GM21717 (cell line): ENCODE measurements at regions not wholly inside any gene's neighbourhood (a gene's known extent, or its start where the extent isn't known, plus 50 kb on each side); places are given as distances from the start of the nearest gene placed in this dataset.
"Not testable (repeated sequence)": the region's sequence is repeated elsewhere in the genome, so short reads cannot be mapped to it uniquely, and the experiment has no call there.

Experiments used
- ATAC-seq: cut with Tn5 transposase; IDR thresholded peaks from one replicate; pipeline ENCODE4 v1.9.1; 2021; ENCODE audit warnings: mild to moderate bottlenecking, moderate library complexity; ENCODE audit not compliant: unreplicated experiment

DNA sequence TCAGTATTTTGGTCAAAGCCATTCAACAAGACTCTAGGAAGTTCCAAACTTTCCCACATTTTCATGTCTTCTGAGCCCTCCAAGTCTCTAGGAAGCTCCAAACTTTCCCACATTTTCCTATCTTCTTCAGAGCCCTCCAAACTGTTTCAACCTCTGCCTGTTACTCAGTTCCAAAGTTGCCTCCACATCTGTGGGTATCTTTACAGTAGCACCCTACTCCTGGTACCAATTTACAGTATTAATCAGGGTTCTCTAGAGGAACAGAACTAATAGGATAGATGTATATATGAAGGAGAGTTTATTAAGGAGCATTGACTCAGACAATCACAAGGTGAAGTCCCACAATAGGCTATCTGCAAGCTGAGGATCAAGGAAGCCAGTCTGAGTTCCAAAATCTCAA, 296.0 kb upstream of the CCL2 start:
- ATAC-seq: not testable (repeated sequence)

DNA sequence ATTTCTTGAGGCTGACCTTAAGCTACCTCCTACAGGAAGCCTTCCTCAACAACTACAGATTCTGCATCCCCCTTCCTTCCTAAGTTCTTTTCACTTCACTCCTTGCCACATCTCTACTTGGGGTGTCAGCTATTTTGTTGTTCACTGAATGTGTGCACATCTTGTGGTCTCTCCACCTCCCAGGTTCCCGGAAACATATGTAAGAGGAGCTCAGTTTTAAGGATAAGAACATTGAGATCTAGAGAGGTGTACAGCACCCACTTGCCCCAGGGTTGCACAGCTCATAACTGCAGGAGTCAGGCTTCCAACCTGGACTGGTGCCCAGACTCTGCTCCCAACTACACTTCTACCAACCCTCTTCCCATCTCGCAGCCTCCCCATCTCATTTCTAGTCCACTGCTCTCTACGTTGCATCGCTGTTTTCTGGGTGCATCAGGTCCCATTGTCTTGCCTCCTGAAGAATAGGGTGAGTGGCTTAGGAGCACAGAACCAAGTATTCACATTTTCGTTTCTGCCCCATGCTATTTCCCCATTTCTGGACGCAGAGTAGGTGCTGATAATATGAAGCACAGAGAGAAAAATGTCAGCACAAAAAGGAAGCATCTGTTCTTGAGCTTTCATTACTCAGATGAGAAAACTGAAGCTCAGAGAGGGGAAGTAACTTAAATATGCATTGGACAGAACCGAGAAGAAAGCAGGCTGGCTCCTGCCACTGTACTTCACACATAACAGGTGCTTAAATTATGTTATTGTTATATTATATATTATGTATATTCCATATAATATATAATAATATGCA, 292.0 kb upstream of the CCL2 start:
- peak; percentile 52 for ATAC-seq

DNA sequence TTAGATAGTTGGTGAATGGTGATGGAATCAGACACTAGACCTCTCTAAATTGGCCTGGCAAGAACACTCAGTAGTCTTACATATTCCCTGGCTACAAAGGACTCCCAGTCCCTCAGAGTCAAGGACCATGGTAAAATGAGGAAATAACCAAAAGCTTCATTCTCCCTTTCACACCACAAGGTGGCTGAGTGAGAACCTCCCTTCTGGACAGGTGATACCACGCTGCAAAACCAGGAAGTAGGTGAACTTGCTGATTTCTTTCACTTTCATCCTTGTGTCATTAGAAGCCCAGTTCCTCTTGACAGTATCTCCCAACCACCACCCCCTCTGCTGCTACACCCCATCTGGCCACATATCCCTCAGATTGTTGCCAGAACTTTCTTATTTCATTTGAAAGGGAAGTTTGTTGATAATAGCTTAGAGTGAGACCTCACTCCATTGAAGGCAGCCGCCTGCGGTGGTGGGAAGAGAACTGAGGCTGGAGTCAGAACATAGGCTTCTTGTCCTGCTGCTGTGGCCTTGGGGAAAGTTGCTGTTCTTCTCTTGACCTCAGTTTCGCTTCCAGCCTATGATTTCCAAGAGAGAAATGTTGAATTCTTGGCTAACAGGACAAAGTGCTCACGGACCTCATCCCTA, 290.6 kb upstream of the CCL2 start:
- ATAC-seq: peak; percentile 66

DNA sequence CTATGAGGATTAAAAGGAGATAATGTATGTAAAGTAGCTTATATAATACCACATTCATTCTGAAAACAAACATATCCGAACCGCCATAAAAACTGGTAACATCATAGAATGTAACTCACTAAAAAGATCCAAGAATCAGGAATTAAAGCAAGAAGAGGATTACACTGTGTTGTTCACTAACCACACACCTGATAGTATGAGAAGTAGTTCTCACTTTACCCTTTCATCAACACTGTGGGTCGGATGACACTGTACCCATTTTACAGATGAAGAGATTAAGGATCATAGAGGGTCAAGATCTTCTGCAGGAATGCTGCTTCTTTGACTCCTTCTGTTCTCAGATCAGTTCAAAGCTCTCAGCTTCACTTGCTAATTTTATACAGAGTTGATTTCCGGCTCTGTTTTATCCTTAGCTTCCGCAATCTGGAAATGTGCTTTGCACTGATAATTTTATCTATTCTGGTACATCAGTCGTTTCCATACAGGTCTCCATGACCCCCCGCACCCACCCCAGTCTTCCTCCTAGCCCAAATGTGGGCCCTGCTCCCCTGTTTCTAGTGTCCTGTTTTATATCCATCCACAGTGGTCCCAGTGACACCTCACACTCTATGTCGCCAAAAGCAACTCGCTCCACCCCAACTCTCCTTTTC, 288.6 kb upstream of the CCL2 start:
- no peak for ATAC-seq

DNA sequence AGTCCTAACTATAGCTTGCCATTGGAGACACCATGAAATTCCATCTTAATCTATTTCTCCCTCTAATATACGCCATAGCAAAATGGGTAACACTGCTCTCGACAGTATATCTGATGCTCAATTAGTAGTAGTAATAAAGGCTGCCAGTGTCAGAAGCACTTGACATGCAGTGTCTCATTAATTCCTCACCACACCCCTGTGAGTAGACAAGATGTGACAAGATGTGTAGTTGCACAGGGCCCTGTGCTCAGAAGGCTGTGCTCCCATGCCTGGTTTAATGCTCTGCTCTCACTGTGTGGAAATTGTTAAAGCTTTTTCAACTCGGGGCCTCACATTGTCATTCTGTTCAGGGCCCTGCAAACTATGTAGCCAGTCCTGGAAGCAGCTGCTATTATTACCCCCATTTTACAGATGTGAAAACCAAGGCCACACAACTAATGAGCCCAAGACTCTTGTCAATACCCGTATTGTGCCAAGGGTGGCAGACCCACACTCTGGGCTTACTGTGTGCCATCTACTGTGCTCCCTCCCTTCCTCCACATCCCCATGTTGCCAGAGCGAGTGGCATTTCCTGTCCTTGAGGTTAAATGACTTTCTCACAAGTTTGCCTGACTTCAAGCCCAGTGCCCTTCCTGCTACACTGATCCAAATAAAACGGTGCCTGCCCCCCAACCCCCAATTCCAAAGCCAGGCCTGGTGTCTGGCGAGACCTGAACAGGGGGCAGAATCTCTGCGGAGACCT, 287.3 kb upstream of the CCL2 start:
- ATAC-seq: no peak

DNA sequence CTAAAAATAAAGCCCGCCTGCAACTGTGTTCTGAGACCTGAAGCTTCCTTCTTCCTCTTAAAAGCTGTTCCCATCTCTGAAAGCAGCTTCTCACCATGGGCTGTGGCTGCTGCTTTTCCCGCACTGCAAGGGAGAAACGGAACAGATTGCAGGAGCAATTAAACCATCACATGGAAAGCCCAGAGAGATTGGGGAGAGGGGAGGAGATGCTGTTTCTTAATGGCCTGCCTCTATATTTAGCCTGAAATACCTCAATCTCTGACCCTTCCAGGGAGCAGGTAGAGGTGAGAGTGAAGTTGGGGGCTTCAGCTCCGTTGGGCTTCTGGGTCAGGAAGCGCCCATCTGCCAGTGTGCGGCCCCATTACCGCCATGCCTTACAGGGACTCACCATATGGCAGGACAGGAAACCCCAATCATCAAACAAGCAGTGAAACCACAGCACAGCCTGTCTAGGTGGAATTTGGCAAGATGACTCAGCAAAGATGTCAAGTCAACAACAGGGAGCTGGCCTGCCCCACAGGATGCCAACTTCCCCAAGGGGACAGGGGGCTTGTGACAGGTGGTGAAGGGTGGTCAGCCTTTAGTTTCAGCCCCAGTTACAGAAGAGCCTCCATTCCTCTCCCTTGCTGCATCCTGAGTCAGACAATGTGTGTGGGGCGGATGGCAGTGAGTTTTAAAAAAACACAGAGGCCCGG, 286.6 kb upstream of the CCL2 start:
- ATAC-seq: no peak

DNA sequence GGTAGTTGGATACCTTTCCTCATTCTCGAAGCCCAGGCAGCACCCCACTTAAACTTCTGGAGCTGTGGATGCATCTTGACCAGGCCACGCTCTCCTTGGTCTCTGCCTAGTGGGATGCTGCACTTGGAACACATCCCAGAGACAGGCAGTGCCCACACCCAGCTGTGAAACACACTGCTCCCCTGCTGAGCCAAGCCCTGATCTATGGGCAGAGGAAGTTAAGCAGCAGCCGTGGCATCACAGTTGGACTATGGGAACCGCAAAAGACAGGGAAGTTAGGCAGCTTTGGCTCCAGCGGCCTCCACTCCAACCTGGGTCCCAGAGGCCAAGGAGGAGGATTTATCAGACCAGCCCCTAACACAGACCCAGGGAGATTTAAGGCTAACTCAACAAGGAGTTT, 284.8 kb upstream of the CCL2 start:
- no peak for ATAC-seq

DNA sequence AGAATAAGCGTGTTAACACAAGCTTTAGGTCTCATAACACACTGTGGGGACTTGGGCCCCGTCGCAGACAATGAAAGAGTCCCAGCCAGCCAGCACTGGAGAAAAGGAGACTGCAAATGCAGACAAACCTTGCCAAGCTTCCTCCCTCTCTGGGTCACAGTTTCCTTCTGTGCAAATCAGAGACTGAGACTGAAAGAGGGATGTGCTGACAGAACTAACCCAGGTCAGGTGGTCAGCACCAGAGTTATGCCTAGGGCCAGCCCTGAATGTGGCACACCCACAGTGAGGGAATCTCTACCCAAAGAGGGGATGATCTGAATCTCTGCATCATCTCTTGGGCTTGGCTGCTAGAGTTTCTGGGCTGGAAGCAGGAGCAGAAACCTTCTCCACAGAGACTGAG, 282.3 kb upstream of the CCL2 start:
- ATAC-seq: no peak

DNA sequence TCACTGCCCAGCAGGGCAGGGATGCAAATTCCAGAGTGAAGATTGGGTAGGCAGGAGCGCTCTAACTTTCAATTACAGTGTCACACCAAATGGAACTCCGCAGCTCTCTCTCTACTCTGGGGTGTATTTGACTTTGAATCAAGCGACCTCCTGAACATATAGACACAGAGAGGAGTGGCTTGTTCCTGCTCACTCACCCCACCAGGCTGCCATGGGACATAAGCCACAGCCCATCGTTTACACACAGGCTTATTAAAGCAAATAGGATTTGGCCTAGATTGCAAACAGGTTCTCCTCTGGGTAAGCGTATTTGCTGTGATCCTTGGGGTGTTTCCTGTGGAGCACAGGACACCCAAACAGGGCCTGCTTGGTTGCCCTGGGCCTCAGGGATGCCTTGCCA, 281.6 kb upstream of the CCL2 start:
- no peak for ATAC-seq

DNA sequence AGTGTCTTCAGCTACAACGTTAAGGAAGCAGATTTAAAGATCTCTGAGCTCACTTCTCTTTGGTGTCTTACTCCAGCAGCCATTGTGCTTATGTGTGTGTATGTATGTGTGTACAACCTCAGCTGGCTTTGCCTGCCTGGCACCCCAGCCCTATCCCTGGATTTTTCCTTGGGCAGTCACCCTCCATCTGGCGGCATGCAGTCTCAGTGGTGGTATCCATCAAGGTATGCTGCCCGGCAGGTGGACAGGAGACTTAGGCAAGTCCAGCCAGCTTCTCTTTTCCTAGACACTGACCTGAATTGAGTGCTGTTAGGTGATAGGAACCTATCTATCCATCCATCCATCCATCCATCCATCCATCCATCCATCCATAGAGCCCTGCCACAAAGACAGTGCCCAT, 280.8 kb upstream of the CCL2 start:
- no peak for ATAC-seq

DNA sequence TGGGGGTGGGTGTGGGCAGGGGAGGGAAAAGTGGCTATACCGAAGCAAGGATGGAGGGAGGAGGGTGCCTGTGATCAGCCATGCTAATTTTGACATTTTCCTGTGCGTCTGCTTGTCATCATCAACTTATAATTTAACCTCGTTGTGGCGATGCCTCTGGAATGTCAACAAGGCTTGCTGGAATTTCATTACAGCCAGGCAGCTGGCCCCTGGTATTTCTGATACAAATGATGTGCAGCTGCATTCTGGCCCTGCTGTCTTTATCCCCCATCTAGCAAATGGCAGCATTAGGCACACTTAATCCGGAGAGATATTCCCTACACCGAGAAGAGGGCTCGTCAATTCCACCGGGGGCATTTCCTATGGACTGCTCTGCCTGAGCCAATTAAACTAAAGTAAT, 278.3 kb upstream of the CCL2 start:
- ATAC-seq: no peak

DNA sequence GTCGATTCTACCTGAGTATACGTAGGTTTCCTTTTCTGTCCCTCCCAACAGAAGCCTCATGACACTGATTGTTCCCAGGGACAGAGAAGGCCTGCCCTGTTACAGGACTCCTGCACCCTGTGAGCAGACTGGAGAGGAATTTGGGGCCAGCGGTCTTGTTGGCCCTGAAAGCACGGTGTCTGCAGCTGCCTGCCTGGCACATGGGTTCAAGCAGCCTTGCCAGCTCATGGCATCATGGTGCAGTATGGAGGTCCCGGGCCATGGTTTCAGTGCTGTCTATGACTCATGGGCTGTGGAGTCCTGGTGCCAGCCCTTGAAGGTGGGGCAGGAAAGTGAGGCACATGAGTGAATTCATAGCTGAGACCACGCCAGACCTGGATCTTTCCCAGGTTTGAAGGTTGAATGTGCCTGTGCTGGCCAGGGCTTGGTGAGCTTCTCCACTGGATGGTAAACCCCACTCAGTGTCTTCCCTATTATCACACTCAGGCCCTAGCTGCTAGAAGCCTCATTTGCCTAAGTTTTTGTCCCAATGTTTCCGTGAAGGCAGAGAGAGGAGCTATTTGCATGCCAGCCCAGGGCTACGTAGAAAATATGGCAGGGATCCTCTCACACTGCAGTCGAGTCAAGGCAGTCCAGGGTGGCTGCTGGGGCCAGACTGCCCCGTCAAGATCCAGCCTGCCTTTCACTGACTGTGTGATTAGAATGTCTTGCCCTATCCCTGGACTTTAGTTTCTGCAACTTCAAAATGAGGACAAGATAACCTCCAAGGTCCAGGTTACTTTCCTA, 277.2 kb upstream of the CCL2 start:
- no peak for ATAC-seq

DNA sequence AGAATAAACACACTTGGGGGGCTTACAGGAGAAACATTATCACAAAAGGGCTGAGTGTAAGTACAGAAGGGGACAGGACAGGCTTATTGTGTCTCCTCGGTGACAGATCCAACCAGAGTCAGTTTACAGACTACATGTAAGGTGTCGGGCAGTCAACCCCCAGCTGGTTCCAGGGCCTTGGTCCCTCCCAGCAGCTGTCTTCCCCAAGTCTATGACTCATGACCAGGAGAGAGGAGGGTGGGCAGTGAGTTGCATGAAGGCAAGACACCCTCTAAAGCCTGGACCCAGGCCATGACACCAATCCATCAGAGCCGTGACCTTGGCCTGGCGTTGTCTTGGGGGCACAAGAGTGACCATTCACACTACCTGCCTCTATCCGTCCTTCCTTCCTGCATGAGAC, 276.2 kb upstream of the CCL2 start:
- ATAC-seq: no peak

DNA sequence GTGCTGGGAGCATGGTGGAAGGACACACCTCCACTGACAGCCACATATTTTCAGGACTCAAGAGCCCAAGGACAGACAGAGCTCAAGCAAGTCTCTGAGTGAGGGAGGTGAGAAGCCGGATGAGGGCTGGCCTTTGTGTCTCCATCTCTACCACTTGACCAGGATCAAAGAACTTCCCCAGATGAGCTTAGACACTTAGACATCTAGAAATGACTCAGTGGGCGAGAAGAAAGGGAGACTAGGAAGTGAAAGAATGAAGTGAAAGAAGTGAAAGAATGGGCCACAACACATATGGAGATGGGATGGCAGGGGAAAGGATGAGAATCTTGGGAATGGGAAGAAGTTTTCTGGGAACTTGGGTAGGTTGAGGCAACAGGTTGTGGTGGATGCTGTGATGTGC, 274.9 kb upstream of the CCL2 start:
- no peak for ATAC-seq

DNA sequence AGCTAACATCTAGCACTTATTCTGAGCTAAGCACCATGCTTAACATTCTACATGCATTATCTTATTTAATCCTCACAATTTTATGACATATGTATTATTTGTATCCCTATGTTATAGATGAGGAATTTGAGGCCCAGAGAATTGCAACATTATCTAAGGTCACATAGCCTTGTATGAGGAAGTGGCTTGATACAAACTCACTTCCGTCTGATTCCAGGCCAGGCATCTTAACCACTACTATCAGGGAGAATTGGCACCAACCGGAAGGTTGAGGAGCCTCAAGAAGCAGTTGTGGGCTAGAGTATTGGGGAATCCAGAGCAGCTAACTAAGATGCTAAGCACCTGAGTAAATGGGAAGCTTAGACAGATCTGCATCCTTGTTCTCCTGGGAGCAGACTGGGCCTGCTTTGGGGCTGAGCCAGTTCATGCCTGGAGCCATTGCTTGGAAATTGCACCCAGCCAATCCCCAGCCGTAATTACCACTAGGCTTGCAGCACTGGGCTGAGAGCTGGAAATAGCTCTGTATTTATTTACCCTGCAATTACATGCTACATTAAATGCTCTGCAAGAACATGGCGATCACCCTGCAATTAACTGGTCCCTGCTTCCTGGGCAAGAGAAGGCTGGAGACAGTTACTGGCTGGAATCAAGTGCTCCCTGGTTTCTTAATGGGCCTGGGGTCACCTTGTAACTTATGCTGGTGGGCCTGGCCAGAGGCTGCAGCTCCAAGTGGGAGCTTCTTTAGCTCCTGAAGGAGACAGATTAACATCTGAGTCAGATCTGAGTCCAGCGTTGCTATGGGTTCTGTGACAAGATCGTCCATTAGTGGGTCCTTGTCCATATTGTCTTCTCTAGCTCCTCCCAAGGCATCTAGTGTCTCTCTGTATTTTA, 273.1 kb upstream of the CCL2 start:
- no peak for ATAC-seq

DNA sequence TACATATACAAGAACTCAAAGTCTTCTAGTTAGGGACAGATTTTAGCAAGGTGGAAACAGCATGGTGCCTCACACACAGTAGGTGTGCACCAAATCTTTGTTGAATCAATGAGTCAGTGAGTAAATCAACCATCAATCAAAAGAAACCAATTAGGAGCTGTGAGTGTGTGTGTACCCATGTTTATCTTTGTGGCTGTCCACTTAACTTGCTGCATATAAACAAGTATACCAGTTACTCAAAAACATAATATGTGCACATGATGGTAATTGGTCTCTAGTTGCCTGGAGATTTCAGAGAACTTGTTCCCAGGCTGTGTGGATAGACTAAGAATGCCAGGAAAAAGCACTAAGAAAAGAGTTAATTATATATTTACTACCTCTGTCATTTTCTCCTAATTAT, 272.2 kb upstream of the CCL2 start:
- ATAC-seq: no peak

DNA sequence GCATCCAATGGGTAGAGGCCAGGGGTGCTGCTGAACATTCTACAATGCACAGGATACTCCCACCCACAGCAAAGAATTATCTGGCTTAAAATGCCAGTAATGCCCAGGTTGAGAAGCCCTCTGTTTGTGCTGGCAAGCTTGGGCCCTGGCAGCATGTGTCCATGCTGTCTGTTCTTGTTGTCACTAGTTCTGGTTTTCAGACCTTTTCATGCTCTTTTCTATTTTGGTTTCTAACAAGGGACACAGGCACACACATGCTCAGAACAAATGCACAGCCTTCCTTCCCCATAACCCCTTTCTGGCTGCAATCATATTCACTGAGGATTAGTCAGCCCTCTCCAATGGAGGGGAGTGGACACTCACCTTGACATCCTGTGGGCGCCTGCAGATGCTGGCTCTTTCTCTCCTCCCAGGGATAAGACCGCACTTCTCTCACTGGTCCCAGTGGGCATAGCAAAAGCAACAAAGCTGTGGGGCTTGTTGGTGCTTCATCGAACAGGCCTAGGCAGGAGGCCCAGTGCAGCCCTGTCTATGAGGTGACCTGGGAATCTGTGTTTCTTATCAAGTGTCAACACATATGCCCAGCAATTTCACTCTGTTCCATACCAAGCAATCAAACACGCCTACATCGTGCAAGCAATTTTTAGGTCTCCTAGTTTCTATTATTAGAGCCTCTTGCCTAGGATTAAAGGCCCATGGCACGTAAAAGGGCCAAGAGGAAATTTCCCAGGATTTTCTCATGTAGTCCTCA, 271.1 kb upstream of the CCL2 start:
- no peak for ATAC-seq

DNA sequence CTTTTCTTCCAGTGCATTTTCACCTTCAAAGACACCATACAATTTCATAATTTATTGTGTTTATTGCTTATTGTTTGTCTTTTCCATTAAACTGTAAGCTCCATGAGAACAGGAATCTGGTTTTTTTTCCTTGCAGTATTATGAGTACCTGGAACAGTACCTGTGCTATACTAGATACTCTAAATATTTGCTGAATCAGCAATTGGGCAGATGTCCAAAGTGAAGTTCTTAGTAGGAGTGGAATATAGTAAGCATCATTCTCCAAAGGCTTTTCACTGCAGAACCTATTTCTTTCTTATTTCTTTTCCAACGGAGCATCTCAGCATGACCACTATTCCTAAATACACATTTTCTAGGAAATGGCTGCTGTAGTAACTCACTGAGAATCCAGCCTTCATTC, 269.0 kb upstream of the CCL2 start:
- no peak for ATAC-seq
